Pancreas (tissue), 10 donors: ENCODE measurements at regions not wholly inside any gene's neighbourhood (a gene's known extent, or its start where the extent isn't known, plus 50 kb on each side); places are given as distances from the start of the nearest gene placed in this dataset.

Source experiments
- ATAC-seq, 4 donors: fragments of 200-7000 bp; cut with Tn5 transposase; one replicate each; pipeline versions ENCODE4 v1.8.0 to v1.9.1; 2020; ENCODE audit warnings: mild to moderate bottlenecking in 4 of 4, moderate library complexity in 4 of 4
- DNase-seq, 6 donors: peaks; one replicate each; pipeline ENCODE4 v3.0.0-alpha.2; 2020
- FAIRE-seq: peaks from 2 replicates; lab custom pipeline; 2012; peaks lifted over from hg19 to GRCh38; lab: Jason Lieb, UNC
- H3K27ac ChIP-seq, 4 donors: fragments of 200-600 bp; sonication (generic); 1 replicate in 3 of 4; 2 replicates in 1 of 4; pipeline versions ENCODE4 v1.5.0 to v1.8.0; 2020
- H3K27me3 ChIP-seq, 4 donors: fragments of 200-600 bp; one replicate each; pipeline ENCODE4 v1.8.0; 2021
- H3K36me3 ChIP-seq, 3 donors: fragments of 200-600 bp; sonication (generic) in 1 of 3; one replicate each; pipeline versions ENCODE4 v1.5.0 to v1.8.0; 2020 to 2021
- H3K4me1 ChIP-seq, 3 donors: fragments of 200-600 bp; one replicate each; pipeline ENCODE4 v1.8.0; 2021
- H3K4me3 ChIP-seq, 4 donors: fragments of 200-600 bp; sonication (generic) in 2 of 4; one replicate each; pipeline versions ENCODE4 v1.5.0 to v1.8.0; 2020 to 2021
- H3K9me3 ChIP-seq, 4 donors: fragments of 200-600 bp; one replicate each; pipeline ENCODE4 v1.8.0; 2021
- CTCF ChIP-seq, 4 donors: fragments of 200-600 bp; sonication (generic) in 3 of 4; IDR thresholded peaks; one replicate each; pipeline versions ENCODE4 v1.5.0 to v1.8.0; 2021; ENCODE audit warnings: antibody characterized with exemption in 4 of 4
- WGBS, 2 donors: extraction: QIAGEN DNeasy Blood & Tissue Kit; methylation state at CpG; one replicate each; pipeline ENCODE4 v1.1.7; 2013; 5-methylcytosine and 5-hydroxymethylcytosine counted together
- intact Hi-C, 3 donors: fragments of 100-400 bp; cut with DNase I; formaldehyde crosslinking; loops; one replicate each; pipeline versions ENCODE4 v1.11.1 to v1.14.2; 2022
- donor health status: healthy with polysubstance abuse.
- donor health status: DM: no; HTN: no; CAD: no; lungs with moderate emphysema.
- donor health status: DM: no; HTN: no; CAD: no.
- donor health status: control.
- donor health status: control.
- donor health status: Bipolar disorder and iron deficiency.
- donor health status: DM: yes; HTN: yes; CAD: no.
- donor health status: DM: no; HTN: no; CAD: no.
- donor health status: DM: no; HTN: no; CAD: no.
- donor health status: DM: yes; HTN: yes; CAD: no.

- ATAC-seq (no peak), FAIRE-seq (no peak), DNase-seq (peak in 2 of 6 donors; percentile 46 to 62)
- TF ChIP-seq CTCF (IDR thresholded peaks at IDR 0.05) = no peak
- H3K27ac ChIP-seq = no peak overlapping the region
- intact Hi-C loops = no loop called here
- H3K36me3 ChIP-seq = no peaks in the 10 kb centered on the region
- H3K4me1 ChIP-seq = no peaks in the 10 kb centered on the region
- H3K4me3 ChIP-seq = no peak overlapping the region
- H3K9me3 ChIP-seq = no peaks in the 10 kb centered on the region
- 78 to 87% methylated on average over 15 to 16 of the region's 16 CpGs for WGBS, 2 donors
- H3K27me3 ChIP-seq = no peaks in the 10 kb centered on the region
Observed at GRCh38 chr18:79609841-79610281, 69.7 kb upstream of the CTDP1 start.

- ATAC-seq (no peak), FAIRE-seq (no peak), DNase-seq (peak in 2 of 6 donors; percentile 44 to 46)
- H3K36me3 ChIP-seq = no peaks in the 10 kb centered on the region
- intact Hi-C loops = no loop called here
- no peaks in the 10 kb centered on the region for H3K27me3 ChIP-seq
- H3K4me3 ChIP-seq = no peak overlapping the region
- TF ChIP-seq CTCF (IDR thresholded peaks at IDR 0.05) = no peak
- no peak overlapping the region for H3K27ac ChIP-seq
- no peaks in the 10 kb centered on the region for H3K4me1 ChIP-seq
- 68 to 83% methylated on average over 23 of the region's 23 CpGs for WGBS, 2 donors
- no peaks in the 10 kb centered on the region for H3K9me3 ChIP-seq
Observed at GRCh38 chr18:79610461-79611039, 69.1 kb upstream of the CTDP1 start.

GRCh38 chr18:79611040-79611681 is 68.4 kb upstream of the CTDP1 start:
- H3K4me3 ChIP-seq = no peak overlapping the region
- WGBS, 2 donors = 58 to 71% methylated on average over 20 of the region's 20 CpGs
- FAIRE-seq = no peak
- H3K36me3 ChIP-seq = no peaks in the 10 kb centered on the region
- peak in 3 of 4 donors; percentile 32 to 73 (median 69) for ATAC-seq
- no peaks in the 10 kb centered on the region for H3K27me3 ChIP-seq
- intact Hi-C loops = no loop called here
- H3K4me1 ChIP-seq = no peaks in the 10 kb centered on the region
- peak in 2 of 6 donors; percentile 31 to 40 for DNase-seq
- TF ChIP-seq CTCF (IDR thresholded peaks at IDR 0.05) = no peak
- H3K27ac ChIP-seq = no peak overlapping the region
- no peaks in the 10 kb centered on the region for H3K9me3 ChIP-seq

GRCh38 chr18:79612291-79613108 is 67.1 kb upstream of the CTDP1 start:
- H3K36me3 ChIP-seq = no peaks in the 10 kb centered on the region
- DNase-seq (peak in 3 of 6 donors; percentile 2 to 37 (median 36)), ATAC-seq (no peak), FAIRE-seq (no peak)
- peaks cover 0 to 5% (median 0%) of the 10 kb centered on the region in 4 donors for H3K27me3 ChIP-seq
- no peaks in the 10 kb centered on the region for H3K4me1 ChIP-seq
- H3K4me3 ChIP-seq = no peak overlapping the region
- 72 to 82% methylated on average over 27 of the region's 27 CpGs for WGBS, 2 donors
- no peaks in the 10 kb centered on the region for H3K9me3 ChIP-seq
- TF ChIP-seq CTCF (IDR thresholded peaks at IDR 0.05) = no peak
- H3K27ac ChIP-seq = no peak overlapping the region
- intact Hi-C loops = no loop called here
